NCI-H524 treated with DMSO at 0.1 percent for 48 hours (cell line): ENCODE measurements at regions not wholly inside any gene's neighbourhood (a gene's known extent, or its start where the extent isn't known, plus 50 kb on each side); places are given as distances from the start of the nearest gene placed in this dataset.

Source experiments
- DNase-seq: peaks from one replicate; lab custom pipeline; 2025; lab: John Stamatoyannopoulos, UW

DNA sequence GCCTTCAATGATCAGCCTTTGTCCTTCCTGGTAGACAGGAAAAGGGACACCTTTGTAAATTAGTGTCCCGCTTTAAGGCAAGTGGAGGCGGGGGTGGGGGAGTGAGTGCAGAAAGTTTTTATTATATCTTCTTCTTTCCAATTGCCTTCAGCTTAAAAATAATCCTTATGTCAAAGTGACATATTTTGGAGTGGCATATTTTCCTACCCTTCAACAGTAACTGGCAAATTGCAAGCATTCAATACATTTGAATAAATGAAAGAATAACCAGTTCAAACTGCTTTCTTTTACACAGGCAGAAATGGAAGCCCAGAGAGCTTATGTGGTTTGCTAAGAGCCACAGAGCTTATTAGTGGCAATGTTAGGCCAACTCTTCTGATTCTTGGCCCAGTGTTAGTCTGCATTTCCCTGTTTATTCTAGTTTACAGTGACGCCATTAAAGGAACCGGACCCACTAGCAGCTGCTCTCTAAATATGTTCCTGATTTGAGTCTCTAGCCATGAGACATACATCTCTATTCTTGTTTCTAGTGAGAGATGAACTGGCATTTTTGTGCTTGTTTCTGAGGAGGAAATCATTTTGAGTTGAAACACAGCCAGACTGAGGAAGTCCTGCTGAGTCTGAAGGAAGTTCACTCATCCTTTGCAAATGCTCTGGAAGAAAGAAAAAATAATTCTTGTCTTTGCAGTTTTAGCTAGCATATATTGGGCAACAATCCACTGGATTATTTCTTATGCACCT lies 468.7 kb downstream of the NOVA1 start:
- no peak for DNase-seq

DNA sequence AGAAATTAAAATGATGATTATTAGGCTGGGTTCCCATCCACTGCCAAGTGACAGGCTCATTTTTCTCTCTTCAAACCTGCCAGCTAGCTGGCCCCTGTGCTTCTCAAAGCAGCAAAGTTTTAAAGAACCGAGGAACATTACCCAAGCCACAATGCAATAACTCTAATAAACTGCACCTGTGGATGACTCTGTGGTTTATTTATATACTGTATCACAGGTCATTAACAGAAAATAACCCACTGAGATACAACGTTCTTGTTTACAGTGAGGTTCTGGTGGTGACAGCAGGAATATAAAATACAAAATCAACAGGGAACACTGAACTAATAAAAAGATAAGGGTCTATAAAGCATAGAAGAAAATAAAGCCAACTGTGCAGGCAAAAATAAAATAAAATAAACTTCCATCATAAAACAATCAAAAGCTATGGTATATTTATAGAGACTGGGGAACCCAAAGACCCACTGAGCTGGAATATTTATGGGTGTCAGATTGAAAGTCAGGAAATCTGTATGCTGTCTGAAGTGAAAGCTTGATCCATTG lies 472.9 kb downstream of the NOVA1 start:
- DNase-seq: no peak

DNA sequence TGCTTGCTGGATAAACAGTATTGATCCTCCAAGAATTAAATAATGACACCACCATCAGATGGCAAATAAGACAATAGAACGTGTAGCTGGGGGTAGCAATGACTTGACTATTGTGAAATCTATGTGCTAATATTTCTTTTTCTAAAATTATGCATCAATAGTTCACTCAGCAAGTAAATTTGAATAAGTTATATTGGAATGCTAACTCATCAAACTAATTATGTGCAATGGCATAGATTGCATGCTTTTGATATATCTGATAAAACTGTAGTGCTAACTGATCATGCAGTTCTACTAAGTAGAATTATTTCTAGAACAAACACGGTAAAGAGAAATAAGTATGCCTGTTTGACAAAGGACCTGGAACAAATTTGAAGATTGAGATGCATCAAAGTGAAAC lies 474.4 kb downstream of the NOVA1 start:
- DNase-seq: no peak

DNA sequence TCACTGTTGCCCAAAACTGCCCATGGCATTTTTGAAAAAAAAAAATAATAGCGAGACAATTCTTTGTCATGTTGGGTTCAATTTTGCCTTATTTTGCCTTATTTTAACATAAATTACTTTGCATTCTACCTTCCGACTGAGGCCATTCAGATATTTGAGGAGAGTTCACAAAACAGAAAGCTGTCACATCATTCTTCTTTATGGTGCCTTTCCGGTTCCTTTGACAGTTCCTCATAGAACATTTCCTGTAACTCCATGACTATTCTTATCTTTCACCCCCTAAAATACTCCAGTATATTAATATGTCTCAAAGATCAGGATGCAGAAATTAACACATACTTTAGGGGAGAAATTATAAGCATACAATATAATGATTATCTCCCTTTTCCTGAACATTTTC lies 476.7 kb downstream of the NOVA1 start:
- DNase-seq: no peak

DNA sequence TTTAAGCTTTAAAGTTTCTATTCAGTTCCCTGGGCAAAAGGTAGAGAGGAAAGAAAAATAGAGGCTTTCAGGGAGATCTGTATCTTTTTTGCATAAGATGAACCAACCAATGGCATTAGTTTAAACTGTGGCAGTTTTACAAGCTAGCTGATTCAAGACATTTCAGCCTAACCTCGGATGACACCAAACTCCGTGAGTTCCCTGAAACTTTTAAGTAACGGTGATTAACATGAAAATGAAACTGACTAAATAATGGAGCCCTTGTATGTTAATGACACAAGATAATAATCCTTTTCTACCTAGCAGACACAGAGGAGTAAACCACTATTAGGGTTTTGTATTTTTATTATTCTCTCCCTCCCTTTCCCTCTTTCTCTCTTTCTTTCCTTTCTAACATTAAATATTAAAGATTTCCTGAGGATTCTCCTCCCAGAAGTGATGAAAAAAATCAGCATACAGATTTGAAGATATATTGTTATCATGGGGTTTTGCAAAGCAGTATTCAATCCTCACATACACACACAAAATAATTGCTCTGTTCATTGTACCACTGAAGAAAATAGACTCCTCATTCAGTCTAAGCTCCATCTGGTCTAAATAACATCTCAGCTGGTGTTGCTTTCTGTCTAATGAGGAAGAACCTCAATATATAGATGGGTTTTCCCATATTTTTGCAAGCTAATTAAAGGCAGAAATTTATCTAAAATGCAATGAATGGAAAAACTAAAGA lies 483.8 kb downstream of the NOVA1 start:
- DNase-seq: no peak

DNA sequence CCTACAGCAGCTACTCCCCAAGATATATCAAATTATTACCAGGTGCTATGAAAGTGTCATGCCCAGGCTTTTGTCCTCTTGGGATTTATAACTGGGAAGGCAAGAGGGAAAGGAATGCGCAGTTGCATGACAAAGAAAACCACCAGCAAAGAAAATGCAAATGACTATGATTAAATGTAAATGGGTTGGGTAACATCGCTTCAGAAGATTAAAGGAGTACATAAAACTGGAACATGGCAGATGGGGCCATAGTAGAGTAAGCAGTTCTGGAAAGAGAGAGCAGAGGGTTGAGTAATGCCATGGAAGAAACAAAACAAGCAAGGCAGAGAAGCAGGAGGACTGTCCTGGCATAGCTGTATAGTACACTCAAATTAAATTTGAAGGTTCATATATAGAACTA lies 493.1 kb downstream of the NOVA1 start:
- no peak for DNase-seq

DNA sequence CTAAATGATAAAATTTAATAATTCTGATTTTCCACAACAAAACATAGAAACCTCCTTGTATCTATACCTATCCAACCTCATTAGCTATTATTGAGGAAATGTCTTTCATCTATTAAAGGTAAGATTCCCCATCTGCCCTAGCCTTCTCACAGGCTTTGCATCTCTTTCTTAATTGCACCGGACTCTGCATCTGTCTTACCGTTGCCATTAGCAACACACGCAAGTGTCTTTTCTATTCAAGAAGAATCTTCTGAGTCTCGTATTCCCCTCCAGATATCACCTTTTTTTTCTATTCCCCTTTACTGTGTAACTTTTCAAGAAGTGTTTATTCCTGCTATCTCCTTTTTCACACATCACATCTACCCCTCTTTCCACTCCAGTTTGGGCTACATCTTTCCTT lies 500.0 kb downstream of the NOVA1 start:
- DNase-seq: no peak

DNA sequence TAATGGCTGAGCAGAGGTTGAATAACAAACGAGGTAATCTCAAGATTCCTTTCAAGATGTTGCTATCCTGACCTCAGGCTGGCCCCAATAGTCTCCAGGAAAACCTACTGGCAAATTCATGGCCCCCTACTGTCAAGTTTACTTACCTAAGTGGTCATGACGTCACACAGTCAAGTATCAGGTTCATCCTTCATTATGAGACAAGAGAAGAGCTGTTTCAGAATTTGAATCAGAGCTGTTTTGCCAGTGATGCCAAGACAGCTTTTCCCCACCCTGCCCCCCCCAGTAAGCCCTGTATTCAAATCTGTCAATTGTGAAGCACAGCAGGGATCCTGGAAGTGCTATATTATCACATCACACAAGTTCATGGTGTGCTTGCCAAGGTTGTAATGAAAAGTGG lies 509.6 kb downstream of the NOVA1 start:
- no peak for DNase-seq

DNA sequence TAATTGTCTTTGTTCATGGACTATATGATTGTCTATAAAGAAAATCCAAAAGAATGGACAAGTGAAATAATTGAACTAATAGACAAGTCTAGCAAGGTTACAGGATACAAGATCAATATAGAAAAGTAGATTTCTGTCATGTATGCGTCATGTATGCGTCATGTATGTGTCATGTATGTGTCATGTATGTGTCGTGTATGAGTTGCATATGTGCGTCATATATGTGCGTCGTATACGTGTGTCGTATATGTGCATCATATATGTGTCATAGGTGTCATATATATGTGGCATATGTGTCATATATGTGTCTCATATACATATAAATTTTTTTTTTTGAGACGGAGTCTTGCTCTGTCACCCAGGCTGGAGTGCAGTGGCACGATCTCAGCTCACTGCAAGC lies 516.8 kb downstream of the NOVA1 start:
- DNase-seq: no peak

DNA sequence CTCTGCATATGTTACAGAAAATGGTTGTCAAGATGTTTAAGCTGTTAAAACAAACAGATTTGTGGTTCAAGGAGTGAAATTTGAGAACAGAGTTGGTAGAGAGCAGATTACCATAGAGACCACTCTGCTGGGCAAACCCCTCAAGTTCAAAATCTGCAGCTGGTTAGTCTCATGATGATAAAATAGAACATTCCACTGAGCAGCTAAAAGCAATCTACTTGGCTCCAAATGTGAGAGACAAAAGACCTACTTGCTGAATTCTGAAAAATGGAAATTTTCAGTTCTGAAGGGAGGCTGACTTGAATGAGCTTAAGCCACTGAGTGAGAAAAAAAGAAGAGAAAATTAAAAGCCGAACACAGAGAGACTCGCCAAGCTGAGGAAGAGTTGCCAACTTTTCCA lies 519.3 kb downstream of the NOVA1 start:
- DNase-seq: peak; percentile 86

DNA sequence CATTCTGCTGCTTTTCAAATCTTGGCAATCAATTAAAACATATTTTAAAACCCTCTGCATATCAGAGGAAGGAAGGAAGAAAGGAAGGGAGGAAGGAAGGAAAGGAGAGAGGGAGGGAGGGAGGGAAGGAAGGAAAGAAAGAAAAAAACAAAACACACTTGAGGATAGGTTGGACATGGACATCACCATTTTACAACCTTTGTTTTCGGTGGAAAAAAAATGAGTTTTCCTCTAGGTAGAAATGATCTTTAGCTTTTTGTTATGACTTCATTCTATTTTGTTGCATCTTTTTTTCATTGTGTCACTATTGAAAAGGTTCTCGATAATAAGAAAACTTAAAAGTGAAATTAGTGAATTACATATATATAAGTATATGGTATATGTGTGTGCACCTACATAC lies 522.9 kb downstream of the NOVA1 start:
- DNase-seq: no peak

DNA sequence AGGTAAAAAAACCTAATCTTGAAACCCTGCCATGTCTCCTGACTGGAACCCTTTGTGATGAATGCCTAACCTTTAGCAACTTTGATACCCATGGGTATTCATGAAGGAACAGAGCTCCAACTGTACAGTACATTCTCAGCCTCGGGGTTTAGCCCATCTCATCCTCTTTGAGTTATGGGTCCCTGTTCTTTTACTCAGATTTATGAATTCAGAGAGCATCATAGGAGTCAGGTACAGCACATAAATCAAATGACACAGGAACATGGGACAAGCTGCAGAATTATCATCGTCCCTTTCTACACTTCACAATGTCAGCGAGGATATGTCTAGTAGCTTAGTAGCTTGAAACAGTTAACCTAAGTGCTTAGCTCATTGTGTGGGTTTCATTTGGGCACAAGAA lies 527.4 kb downstream of the NOVA1 start:
- no peak for DNase-seq

DNA sequence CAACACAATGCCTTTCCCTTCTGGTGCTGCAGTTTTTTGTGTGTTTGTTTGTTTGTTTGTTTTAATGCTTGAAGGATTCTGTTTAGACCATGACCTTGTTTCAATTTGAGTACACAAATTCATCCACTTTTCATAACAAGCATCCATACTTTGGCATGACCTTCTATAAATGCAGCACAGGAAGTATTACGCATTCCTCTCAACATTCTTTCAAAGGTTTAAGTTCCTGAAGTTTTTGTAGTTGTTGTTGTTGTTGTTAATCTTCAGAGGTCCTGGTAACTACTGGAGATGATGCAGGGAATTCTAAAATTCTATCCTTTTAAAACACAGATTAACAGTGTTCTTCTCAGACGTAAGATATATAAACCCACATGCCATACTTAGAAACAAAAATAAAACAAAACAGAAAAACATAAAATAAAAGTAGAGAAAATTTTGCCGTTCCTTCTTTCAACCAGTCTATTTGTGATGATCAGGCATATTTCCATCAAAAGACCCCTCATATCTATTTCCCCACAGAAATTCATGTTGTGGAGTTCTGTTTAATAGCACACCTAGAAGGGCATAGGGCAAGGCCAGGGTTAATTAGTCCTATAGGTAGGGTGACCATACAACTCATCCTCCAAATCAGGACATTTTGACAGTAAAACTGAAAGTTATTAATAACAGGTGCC lies 529.9 kb downstream of the NOVA1 start:
- no peak for DNase-seq

DNA sequence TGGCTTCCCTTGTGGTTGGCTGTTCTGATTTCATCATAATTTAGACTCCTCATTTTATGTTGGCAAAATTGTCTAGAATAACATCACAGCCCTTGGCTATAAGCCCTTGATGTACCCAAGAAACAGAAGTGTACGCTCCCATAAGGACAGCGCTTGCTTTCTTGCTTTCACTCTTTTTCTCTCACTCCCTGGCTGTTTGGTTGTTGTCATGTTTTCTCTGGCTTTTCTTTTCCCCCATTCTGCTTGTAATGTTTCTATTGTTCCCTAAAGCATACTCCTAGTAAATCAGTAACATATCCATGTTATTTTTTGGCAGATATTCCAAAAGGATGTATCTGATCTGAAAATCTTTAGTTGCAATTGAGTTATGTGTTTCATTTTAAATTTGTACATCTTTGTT lies 530.5 kb downstream of the NOVA1 start:
- DNase-seq: no peak

DNA sequence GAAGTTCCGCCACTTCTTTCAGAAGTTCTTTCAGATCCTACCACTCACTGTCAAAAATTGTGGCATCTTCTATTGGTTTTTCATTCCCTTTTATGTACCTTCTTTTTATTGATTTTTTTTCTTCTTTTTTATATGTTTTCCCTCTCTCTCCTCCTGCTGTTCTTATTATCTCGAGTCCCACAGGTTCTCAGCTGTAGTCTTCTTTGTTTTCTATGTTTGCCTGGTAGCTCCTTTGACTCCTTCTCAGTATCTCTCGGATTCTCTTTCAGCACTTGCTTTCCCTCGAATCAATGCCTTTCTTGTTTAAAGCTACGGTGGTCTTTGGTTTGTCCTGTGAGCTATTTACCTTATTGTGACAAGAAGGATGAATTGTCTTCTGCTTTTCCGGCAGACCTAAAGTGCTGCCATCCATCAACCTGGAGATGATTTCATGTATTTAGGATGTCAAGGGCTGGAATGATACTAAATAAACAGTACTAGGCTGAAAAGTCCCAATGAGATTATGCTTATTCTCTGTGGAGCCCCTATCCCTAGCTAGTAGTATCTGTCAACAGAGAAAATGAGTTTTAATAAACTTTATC lies 541.7 kb downstream of the NOVA1 start:
- DNase-seq: no peak

DNA sequence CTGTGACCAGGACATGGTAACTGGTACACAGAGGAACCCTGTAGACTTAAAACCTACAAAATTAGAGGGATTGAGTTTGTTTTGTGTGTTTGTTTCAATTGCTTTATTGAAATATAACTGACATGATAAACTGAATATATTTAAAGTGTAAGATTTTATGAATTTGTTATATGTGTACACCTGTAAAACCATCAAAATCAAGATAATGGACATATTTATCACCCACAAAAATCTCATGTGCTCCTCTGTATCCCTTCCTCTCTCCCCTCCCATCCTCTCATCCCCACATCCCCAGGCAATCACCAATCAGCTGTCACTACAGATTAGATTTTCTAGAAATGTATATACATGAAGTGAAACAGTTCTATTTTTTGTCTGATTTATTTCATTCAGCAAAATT lies 565.5 kb downstream of the NOVA1 start:
- no peak for DNase-seq

DNA sequence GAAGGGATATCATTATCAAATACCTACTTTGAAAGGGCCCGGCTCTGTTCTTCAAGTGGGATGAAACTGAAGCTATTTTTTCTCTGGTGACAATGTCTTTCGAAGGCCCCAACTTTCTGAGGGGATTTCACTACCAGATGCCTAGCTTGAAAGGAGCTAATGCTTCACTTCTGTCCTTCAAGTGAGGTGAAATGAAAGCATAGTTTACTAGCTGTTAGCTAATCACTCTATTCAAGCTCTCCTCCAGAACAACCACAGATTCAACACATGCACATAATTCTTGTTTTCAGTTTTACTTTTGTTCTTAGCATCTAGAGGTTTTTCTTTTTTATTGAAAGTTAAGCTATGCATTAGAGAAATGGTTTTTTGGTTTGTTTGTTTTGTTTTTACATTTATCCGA lies 571.4 kb downstream of the NOVA1 start:
- no peak for DNase-seq

DNA sequence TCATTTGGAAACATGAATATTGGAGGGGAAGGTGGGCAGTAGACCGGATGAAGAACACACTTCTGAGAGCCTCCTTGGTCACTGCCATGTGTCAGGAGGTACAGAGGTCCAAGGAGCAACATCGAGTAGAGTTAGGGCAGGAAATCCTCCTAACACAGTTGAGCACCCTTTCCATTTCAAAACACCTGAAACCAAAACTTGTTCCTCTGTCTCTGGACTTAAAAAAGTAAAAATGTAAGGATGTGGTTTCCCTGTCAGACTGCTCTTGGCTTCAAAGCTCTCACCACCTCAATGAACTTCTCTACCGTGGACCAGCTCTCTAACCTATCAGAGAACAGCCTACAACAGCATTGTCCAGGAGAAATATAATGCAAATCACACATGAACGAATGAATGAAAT lies 573.9 kb downstream of the NOVA1 start:
- no peak for DNase-seq

DNA sequence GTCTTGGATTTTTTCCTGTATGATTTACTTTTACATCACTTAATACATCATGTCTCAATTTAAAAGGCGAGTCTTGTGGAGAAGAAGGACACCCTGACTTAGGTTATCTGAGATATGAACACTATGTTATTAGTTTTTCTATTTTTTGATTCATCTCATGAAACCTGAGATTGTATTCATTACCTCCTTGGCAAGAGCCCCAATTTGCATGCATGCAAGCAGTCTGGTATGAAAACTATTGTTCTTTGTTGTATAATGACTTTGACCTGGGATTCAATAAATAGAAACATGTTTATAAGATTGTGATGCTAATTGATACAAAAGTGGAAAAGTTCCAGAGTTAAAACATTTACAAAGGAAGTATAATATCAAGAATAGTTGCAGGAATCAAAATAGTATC lies 576.1 kb downstream of the NOVA1 start:
- no peak for DNase-seq

DNA sequence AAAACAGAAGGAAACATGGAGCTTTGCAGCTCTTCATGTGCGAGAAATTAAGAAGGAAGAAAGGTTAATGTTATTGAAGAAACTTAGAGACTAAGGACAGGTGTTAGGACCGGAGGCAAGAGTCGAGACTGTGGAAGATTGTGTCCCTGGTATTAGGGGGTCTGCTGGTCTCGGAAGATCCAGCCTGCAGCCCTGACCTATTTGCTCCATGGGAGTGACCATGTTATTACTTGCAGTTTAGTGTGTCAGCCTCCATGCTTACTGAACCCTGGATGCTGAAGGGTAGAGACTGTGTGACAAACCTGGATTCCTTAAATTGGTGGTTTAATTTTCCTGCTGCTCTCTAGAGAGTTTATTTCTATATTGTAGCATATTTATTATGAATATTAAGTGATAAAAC lies 580.6 kb downstream of the NOVA1 start:
- no peak for DNase-seq

DNA sequence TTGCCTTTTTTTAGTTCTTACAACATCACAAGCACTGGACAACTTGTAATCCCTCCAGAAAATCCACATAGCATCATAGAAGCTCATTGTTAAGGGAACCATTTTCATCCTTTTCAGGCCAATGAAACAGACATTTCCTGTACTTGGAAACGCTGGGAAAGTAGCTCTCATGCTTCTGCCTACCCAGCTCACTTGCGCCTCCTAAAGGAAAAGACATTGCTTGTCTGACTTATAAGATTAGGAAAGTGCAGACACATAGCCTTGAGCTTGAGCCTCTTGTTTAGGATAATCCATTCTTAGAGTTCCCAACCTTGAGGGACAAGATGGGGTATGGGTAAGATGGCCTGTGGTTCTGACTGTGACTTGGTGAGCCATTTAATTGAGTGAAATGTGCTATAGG lies 589.5 kb downstream of the NOVA1 start:
- no peak for DNase-seq

DNA sequence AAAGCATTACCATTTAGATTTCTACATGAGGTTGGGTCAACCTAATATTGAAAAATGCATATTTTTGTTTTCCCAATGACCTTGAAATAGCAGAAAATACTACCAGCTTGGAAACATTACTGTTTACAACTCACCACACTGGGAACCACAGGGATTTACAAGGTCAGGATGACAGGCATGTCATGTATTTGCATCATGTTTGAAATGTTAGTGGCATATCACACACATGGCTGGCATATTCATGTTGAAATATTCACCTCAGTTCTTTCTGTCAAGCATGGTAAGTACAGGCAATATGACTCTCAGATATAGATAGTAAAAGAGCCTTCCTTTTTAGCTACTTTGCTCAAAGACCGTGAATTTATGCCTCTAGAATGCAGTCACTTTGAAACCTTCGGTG lies 593.5 kb downstream of the NOVA1 start:
- no peak for DNase-seq

DNA sequence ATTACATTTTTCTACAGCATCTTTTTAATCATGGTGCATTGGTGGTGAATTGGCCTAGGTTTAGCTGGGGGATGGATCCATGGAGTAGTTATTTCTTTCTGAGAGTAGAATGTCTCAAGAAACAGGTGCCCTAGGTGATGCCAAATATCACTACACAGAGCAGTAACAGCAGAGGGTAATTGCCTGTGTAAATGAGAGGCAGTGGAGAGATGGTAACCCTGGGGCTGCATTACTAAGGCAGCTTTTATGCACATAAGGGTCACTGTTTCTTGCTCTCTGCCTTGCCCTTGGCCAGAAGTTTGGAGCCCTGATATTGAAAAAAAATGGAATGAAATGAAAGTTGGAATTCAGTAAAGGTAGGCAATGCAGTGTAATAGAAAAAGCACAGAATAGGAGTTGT lies 604.0 kb downstream of the NOVA1 start:
- no peak for DNase-seq
